SHP77 (cell line): ENCODE measurements at regions not wholly inside any gene's neighbourhood (a gene's known extent, or its start where the extent isn't known, plus 50 kb on each side); places are given as distances from the start of the nearest gene placed in this dataset.

ENCODE experiments used
- DNase-seq, 2 experiments: peaks; one replicate each; lab custom pipeline; 2025; lab: John Stamatoyannopoulos, UW

- no peak for DNase-seq
These were observed 371.4 kb downstream of the HDGFL1 start for GRCh38 chr6:22940581-22941290.

DNA sequence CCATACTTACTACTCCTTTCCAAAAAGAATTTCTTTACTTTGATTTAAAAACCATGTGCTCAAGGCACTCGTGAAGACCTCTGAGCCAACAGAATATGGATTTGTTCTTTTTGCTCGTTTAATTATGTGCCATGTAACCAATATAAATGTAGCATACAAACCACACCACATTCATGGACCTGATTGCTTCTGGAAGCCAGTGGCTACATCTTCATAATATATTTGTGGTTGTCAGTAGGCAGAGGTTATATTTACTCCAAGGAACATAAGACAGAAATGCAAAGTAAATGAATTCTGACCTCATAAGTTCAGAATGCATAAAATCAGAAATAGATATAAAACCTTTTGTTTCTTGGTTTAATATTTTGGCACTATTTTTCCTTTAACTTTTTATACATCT, 373.0 kb downstream of the HDGFL1 start:
- DNase-seq, result no peak

DNA sequence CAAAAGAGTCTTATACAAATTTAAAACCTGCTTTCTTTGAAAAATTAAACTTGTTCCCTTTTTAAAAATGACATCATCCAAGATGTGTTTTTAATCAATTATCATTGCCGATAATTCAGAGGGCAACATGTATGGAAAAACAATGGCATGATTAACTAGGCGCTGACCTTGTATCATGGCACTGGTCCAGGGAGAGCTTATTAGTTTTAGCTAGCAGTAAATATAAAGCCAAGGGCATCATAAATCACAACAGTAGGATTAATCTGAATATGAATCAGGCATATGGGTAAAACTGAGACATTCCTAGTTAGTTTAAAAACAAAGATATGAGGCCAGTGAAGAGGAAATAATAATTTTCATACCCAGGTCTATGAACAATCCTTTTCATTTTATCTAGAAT, 374.0 kb downstream of the HDGFL1 start:
- no peak for DNase-seq

- DNase-seq, result no peak
These were observed 380.6 kb downstream of the HDGFL1 start for GRCh38 chr6:22949967-22950366.

DNA sequence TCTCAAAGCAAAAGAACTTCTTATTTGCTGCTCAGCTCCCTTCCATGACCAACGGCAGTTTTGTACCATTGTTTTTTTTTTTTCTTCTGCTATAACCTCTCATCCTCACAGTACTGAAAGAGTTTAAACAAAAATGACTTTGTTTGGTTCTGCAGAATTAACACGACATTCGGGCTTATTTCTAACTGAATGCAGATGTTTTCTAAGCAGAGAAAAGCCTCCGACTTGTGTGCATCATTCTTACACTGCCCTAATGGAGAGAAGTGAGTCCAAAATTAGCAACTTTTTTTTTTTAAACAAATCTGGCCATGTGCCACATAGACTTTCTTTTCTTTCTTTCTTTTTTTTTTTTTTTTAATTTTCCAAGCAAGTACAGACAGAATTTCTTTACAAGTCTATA, 382.7 kb downstream of the HDGFL1 start:
- DNase-seq, result no peak

- peak; percentile 10 to 24 for DNase-seq
These were observed 385.5 kb downstream of the HDGFL1 start for GRCh38 chr6:22954749-22955385.

DNA sequence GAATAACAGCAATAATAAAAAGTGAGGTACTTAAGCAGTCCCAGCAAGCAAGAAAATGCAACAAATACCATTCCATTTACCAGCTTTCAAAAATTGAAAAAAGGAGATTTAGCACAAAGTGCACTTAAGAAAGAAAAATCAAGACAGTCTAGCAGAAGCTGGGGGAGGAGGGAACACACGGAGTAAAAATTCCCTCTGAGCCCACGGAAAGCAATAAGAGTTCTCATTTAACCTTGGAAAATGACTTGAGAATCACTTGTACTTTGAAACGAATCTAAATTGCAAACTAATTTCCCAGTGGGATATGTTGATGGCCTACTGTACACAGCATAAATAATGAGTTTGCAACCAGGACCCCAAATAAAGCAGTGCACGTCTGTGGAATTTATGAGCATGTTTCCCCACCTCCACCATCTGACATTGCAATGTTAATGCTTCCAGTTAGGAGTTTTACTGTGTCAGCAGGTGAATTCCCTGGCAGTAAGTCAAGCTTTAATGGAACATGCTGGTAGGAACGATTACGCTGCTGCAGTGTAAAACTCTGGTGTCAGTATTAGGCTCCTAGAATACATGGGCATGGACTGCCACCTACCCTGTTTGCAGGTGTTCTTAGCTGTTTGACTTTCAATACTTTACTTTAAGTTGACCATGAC, 386.8 kb downstream of the HDGFL1 start:
- peak in 1 of 2 experiments; percentile 18 for DNase-seq

- no peak for DNase-seq
These were observed 389.3 kb downstream of the HDGFL1 start for GRCh38 chr6:22958677-22959076.

GRCh38 chr6:22959571-22959970, 390.2 kb downstream of the HDGFL1 start:
- no peak for DNase-seq

DNA sequence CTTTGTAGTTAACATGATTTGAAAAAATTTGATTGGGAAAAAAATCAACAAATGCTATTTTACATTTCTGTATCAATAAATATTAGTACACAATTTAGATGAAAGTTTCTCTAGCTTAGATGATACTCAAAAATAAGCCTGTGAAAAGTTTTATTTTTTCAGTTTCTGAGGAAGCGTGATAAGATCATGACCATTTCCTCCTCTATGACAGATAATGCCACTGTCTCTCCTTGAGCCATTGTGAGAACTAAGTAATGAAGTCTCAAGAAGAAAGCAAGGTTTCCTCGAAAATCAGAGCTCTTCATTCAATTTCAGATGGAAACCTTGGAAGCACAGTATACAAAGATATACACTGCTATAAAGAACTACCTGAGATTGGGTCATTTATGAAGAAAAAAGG, 395.0 kb downstream of the HDGFL1 start:
- no peak for DNase-seq

DNA sequence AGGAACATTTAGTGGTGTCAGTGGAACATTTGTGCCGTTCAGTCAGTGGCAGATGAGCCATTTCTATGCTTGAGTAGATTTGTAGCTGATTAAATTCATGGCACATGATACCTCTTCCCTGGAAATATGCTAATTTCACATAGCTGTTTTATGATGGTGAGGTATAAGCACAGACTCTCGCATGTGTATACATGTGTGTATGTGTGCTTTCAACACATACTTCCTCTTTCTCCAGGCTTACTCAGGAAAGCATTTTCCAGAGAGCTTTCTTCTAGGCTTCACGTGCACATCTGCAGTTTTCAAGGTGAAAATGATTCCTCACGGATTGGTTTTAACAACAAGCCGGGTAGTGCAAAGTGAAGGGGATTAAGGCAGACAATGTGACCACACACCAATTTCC, 396.5 kb downstream of the HDGFL1 start:
- no peak for DNase-seq

DNA sequence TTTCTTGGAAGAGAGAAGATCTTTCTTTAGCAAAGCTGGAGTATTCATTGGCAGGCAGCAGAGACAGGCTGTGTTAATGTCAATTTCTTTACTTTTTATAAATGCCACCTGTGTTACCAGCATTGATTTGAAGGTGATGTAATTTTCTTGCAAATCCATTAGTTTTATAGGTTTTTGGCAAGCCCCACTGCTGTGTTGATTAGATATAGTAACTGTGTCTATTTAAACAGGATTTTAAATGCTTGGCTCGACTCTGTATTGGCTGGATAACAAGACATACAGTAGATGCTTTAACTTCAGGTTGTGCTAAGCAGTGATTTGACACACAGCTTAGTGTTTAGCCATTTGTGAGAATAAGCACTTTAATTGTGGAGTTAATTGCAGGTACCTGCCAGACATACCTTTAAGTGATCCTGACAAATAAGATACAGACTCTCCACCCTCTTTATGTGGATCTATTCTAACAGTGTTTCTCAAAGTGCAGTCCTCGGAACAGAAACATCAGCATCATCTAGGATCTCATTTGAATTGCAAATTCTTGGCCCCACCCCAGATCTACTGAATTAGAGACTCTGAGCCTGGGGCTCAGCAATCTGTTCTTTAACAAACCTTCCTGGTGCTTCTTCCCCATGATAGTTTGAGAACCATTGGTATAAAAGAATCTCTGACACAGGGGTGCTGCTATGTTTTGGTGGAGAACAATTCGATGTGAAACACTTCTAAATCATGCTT, 397.5 kb downstream of the HDGFL1 start:
- no peak for DNase-seq

DNA sequence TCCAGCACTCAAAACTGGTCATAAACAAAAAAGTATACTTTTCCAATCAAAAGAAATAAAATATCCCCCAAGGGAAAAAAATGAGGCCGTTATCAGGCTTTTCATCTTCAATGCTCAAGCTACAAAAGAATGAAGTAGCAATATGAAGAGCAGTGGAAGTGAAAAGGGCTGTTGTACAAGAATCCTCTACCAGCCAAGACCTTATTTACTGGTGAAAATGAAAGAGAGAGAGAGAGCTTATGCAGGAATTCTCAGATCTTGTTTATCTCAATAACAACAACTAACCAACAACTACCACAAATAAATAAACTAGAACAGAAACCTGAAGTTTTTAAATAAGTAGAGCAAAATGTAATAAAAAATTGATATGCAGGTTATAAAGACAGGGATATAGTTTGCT, 400.6 kb downstream of the HDGFL1 start:
- DNase-seq, result no peak

GRCh38 chr6:22972771-22973170, 403.4 kb downstream of the HDGFL1 start:
- no peak for DNase-seq

DNA sequence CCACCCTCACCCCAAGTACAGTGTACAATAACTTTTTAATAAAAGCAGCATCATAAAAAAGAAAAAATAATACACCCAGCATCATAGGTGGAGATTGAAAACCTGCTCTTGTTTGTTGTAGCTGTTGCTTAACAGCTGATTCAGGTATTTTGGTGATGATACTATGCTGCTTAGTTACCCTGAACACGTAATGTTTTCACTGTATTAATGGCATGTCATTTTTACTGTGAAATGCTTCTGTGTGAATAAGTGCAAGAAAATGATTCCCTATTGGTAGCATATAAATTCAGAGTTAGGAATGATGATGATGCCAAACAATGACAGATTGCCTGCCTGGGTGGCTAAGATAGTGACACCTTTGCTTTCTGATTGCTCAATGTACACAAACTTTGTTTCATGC, 405.7 kb downstream of the HDGFL1 start:
- no peak for DNase-seq

DNA sequence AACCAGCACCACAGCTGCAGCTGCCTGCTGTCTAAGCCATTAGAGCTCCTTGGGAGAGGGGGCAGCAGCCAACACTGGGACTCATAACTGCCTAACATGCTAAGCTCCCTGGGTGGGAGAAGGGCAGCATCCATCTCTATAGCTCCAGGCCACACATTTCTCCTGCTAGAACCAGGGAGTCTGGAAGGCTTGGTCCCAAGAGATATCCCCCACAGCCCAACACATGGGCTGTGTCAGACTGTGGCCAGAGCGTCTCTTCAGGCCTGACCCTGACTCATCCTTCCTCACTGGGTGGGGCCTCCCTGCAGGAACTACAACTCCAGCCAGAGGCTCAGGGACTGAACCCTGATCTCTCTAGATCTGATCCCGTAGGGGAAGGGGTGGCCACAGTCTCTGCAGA, 411.1 kb downstream of the HDGFL1 start:
- DNase-seq, result no peak

- DNase-seq, result no peak
These were observed 432.8 kb downstream of the HDGFL1 start for GRCh38 chr6:23002044-23002619.

GRCh38 chr6:23003671-23004467, 434.5 kb downstream of the HDGFL1 start:
- DNase-seq, result no peak

DNA sequence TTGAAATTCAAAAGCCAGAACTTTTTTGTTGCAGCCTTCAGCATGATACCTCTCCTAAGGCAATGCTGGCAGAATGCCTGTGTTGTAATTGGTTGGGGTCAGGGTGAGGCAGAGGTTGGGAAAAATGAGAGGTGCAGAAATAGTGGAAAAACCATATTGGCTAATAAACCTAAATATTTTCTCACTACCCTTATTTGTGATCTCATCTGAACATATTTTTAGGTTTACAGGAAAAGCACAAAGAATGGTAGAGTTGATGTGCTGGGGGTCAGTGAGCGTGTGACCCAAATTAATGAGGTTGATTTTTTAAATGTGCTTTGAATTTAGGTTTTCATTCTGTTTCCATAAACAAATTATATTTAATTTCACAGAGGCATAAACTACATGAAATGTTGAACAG, 437.3 kb downstream of the HDGFL1 start:
- DNase-seq, result no peak

GRCh38 chr6:23011615-23012014, 442.2 kb downstream of the HDGFL1 start:
- no peak for DNase-seq

DNA sequence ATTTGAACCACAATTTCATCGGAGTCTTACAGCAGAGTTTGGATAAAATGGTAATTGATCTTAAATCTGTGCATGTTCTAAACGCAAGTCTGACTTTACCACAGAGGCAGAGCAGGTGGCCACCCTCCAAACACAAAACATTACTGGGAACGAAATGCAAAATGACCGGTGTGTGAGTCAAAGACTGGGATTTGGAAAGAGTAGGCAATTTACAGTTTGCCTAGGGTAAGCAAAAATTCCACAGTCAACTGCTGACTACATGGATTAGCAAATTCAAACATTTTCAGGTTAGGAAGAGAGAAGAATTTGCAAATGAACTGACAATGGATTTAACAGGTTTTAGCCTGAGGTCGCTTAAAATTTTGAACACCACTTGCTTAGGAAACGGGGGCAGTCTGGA, 444.4 kb downstream of the HDGFL1 start:
- no peak for DNase-seq

DNA sequence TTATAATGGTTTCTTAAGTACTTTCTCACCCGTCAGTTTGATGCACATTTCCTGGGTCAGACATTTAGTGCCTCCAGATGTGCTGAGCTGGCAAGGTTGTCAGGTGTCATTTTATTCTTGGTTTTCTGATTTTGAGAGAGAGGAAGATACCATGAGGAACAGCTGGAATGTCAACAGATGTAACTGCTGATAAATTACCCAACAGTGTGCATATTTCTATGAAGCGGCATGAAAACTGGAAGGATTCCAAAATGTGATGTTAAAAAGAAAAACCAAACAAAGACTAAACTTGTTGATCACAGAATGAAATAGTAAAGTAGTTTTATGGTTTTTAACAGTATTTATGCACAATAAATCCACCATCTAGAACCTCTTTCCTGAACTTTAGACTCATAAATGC, 447.3 kb downstream of the HDGFL1 start:
- no peak for DNase-seq
